Breast epithelium (tissue), 3 donors: ENCODE measurements at regions not wholly inside any gene's neighbourhood (a gene's known extent, or its start where the extent isn't known, plus 50 kb on each side); places are given as distances from the start of the nearest gene placed in this dataset.

Source experiments
- POLR2A ChIP-seq: fragments of 450-650 bp; IDR thresholded peaks from one replicate; pipeline ENCODE4 v1.6.1; 2016; ENCODE audit warnings: antibody characterized with exemption, mild to moderate bottlenecking, moderate library complexity
- POLR2AphosphoS5 ChIP-seq, 3 donors: sonication (generic); formaldehyde crosslinking; IDR thresholded peaks; one replicate each; pipeline ENCODE4 v1.6.1; 2017; ENCODE audit warnings: antibody characterized with exemption in 3 of 3
- TF ChIP-seq, protein P1 (sequence below), 3 donors: fragments of 450-650 bp; IDR thresholded peaks; one replicate each; pipeline ENCODE4 v1.5.1; 2016 to 2017; ENCODE audit warnings: antibody characterized with exemption in 3 of 3, mild to moderate bottlenecking in 3 of 3, moderate library complexity in 3 of 3

DNA sequence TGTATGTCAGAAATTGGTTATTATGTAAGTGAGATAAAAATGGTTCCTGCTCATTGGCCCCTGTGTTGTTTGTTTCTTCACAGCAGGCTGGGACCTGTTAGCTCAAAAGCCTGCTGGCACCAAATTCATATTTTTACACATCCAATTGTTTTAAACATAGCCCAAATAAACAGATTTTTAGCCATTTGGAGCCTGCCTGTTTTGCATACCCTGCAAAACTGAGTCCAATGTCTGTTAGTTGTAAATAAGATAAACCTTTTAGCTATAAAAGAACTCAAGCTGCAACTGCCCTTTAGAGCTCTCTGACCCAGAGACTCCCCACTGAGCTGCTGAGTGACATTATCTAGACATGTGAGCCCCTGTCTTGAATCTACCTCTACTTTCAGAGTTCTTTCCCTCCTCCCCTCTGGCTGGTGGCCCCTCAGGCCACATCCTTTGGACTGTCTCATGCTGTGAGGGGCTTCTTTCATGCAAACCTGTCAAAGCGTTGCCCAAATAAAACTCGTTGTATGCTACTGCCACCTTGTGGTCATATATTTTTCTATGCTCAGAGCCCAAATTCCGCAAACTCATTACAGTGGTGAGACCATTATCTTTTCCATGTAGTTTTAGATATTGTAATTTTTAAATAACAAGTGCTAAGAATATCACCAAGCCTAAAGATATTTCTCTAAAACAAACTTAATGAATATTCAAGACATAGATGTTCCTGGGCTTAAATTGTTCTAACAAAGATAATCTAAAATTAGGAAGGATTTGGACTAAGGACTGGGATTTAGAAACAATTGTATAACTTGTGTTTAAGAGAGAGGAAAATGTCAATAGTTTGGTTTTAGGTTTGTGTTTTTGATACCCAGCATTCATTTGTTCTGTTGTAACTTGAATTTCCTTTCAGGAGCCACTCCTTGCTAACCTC, 337.9 kb downstream of the AACS start:
- TF ChIP-seq, protein P1, sequence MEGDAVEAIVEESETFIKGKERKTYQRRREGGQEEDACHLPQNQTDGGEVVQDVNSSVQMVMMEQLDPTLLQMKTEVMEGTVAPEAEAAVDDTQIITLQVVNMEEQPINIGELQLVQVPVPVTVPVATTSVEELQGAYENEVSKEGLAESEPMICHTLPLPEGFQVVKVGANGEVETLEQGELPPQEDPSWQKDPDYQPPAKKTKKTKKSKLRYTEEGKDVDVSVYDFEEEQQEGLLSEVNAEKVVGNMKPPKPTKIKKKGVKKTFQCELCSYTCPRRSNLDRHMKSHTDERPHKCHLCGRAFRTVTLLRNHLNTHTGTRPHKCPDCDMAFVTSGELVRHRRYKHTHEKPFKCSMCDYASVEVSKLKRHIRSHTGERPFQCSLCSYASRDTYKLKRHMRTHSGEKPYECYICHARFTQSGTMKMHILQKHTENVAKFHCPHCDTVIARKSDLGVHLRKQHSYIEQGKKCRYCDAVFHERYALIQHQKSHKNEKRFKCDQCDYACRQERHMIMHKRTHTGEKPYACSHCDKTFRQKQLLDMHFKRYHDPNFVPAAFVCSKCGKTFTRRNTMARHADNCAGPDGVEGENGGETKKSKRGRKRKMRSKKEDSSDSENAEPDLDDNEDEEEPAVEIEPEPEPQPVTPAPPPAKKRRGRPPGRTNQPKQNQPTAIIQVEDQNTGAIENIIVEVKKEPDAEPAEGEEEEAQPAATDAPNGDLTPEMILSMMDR (IDR thresholded peaks at IDR 0.05): peak in 1 of 3 donors; percentile 10
- TF ChIP-seq POLR2AphosphoS5 (IDR thresholded peaks at IDR 0.05) (no peak), POLR2A (no peak)
